Keratinocyte (primary cell): ENCODE measurements at regions not wholly inside any gene's neighbourhood (a gene's known extent, or its start where the extent isn't known, plus 50 kb on each side); places are given as distances from the start of the nearest gene placed in this dataset.

Experiments
- DNase-seq: peaks from one replicate; pipeline ENCODE4 v3.0.0-alpha.2; 2011; ENCODE audit warnings: low read depth, missing footprints, low spot score
- FAIRE-seq: peaks from 2 replicates; lab custom pipeline; 2011; peaks lifted over from hg19 to GRCh38; lab: Jason Lieb, UNC
- H2AFZ ChIP-seq: 2 replicates; pipeline ENCODE4 v1.6.0; 2012; ENCODE audit warnings: low read length, control low read depth, inconsistent platforms; ENCODE audit not compliant: control insufficient read depth
- H3K27ac ChIP-seq: 2 replicates; pipeline ENCODE4 v1.5.1; 2011; ENCODE audit warnings: low read length; ENCODE audit not compliant: control insufficient read depth, insufficient read depth
- H3K27me3 ChIP-seq: 3 replicates; pipeline ENCODE4 v1.6.0; 2011; ENCODE audit warnings: low read length; ENCODE audit not compliant: control insufficient read depth, insufficient read depth; ENCODE audit errors: extremely low read depth
- H3K36me3 ChIP-seq, 2 experiments: 2 replicates in 1 of 2; 3 replicates in 1 of 2; pipeline ENCODE4 v1.5.1; 2011; ENCODE audit warnings: low read length in 2 of 2, mild to moderate bottlenecking in 1 of 2; ENCODE audit not compliant: control insufficient read depth in 2 of 2, insufficient read depth in 2 of 2; ENCODE audit errors: extremely low read depth in 1 of 2
- H3K4me1 ChIP-seq: 3 replicates; pipeline ENCODE4 v1.5.1; 2011; ENCODE audit warnings: low read length; ENCODE audit not compliant: control insufficient read depth, insufficient read depth; ENCODE audit errors: extremely low read depth
- H3K4me2 ChIP-seq: 3 replicates; pipeline ENCODE4 v1.6.0; 2011; ENCODE audit warnings: low read depth, low read length; ENCODE audit not compliant: control insufficient read depth, insufficient read depth; ENCODE audit errors: extremely low read depth
- H3K4me3 ChIP-seq, 3 experiments: fragments of 200-600 bp in 1 of 3; sonication (generic) in 1 of 3; 2 replicates in 2 of 3; 3 replicates in 1 of 3; pipeline ENCODE4 v1.5.1; 2011 to 2016; ENCODE audit warnings: low read length in 3 of 3, mild to moderate bottlenecking in 3 of 3, control low read depth in 2 of 3, inconsistent platforms in 1 of 3, low read depth in 1 of 3, mixed read lengths in 1 of 3, mixed run types in 1 of 3, moderate library complexity in 1 of 3; ENCODE audit not compliant: control insufficient read depth in 2 of 3, insufficient read depth in 2 of 3; ENCODE audit errors: extremely low read depth in 1 of 3
- H3K79me2 ChIP-seq: 2 replicates; pipeline ENCODE4 v1.6.0; 2012; ENCODE audit warnings: low read length; ENCODE audit not compliant: control insufficient read depth, insufficient read depth
- H3K9ac ChIP-seq: 3 replicates; pipeline ENCODE4 v1.6.0; 2011; ENCODE audit warnings: low read length; ENCODE audit not compliant: control insufficient read depth, insufficient read depth; ENCODE audit errors: extremely low read depth
- H3K9me1 ChIP-seq: 3 replicates; pipeline ENCODE4 v1.6.0; 2011; ENCODE audit warnings: low read length; ENCODE audit not compliant: control insufficient read depth, insufficient read depth; ENCODE audit errors: extremely low read depth
- H3K9me3 ChIP-seq: 2 replicates; pipeline ENCODE4 v1.5.1; 2012; ENCODE audit warnings: low read depth, low read length; ENCODE audit not compliant: control insufficient read depth
- H4K20me1 ChIP-seq: 3 replicates; pipeline ENCODE4 v1.6.0; 2011; ENCODE audit warnings: low read length; ENCODE audit not compliant: control insufficient read depth, insufficient read depth; ENCODE audit errors: extremely low read depth
- CTCF ChIP-seq, 3 experiments: IDR thresholded peaks in 1 of 3; conservative IDR thresholded peaks in 1 of 3; optimal IDR thresholded peaks in 1 of 3; 2 replicates in 2 of 3; 3 replicates in 1 of 3; pipeline versions ENCODE3 to v1.5.1; 2011; ENCODE audit warnings: low read length in 3 of 3, mild to moderate bottlenecking in 3 of 3, moderate library complexity in 2 of 3, control low read depth in 1 of 3, inconsistent platforms in 1 of 3; ENCODE audit not compliant: insufficient read depth in 2 of 3; ENCODE audit errors: extremely low read depth in 1 of 3
- EZH2 ChIP-seq: IDR thresholded peaks from one replicate; pipeline ENCODE4 v1.6.1; 2012; ENCODE audit warnings: inconsistent platforms, mild to moderate bottlenecking, low read length, moderate library complexity
- dilution Hi-C: fragments of 300-500 bp; cut with MboI; formaldehyde crosslinking; loops from one replicate; pipeline ENCODE4 v1.7.0; 2020; ENCODE audit warnings: low sequenced_read_pairs; ENCODE audit not compliant: extremely low pct_ligation_motif_present

DNA sequence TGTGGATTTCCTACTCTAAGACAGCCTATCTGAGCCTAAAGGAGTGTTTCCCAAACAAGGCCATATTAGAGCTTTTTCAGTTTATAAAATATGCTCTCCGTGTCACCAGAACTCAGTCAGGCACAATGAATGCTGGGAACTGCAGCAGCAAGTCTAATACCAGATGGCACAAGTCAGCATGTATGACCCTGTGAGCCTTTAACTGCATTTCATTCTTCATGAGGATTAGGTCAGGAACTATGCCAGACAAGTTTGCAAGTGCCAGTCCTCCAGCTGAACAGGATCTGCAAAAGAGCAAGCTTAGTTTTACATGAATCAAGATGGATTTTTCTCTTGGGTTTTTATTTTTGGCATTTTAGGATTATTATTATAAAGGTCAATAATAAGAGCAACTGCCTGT lies 66.7 kb upstream of the SAMD5 start:
- Histone ChIP-seq H3K27ac (no peak overlapping the region), H2AFZ (no peak overlapping the region), H3K9me3 (no peaks in the 10 kb centered on the region), H3K79me2 (no peaks in the 10 kb centered on the region), H3K27me3 (no peaks in the 10 kb centered on the region), H3K4me2 (no peak overlapping the region), H3K4me1 (no peaks in the 10 kb centered on the region), H4K20me1 (no peaks in the 10 kb centered on the region), H3K9ac (no peak overlapping the region), H3K36me3 (no peaks in the 10 kb centered on the region), H3K4me3 (no peak overlapping the region), H3K9me1 (no peaks in the 10 kb centered on the region)
- no peak for TF ChIP-seq EZH2
- TF ChIP-seq CTCF (optimal IDR thresholded peaks at IDR 0.05 in 1 of 3, IDR thresholded peaks at IDR 0.05 in 1 of 3, conservative IDR thresholded peaks at IDR 0.05 in 1 of 3; ENCODE audit: extremely low read depth in 1 of 3, insufficient read depth in 2 of 3, low read length in 3 of 3): no peak
- FAIRE-seq (no peak), DNase-seq (no peak)
- dilution Hi-C loops: no loop called here

DNA sequence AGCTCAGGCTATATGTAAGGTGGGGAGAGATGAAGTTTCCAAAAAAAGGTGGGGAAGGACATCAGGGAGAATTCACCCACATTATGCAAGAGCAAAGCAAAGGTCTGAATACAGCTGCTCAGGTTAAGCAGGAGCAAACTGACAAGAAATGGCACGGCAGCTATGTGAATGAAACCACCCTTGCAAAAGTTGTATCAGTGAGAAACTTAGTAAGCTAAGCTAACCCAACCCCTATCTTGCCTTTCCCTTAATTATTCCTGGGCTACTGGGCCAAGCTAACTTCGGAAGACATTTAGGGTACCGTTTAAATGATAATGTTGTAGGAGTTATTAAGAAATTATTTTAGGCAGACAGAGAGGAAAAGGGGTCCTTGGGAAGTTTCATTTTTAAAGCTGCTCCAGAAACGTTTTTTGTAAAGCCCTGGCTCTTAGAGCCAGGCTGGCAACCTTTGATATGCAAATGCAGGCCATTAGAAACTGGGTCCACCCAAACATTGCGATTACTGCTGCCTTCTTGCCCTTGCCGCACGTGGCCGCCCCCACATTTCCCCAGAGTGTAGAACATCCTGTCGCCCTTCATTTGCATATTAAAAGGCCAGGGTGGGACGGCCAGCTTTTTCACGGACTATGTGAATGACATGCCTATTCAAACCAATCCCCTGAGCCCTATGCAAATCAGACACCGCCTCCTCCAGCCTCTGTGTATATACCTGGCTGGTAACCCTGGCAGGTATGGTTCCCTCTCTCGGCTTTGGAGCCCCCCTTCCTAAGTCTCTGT lies 60.5 kb upstream of the SAMD5 start:
- H3K9me3 ChIP-seq: no peaks in the 10 kb centered on the region
- no peaks in the 10 kb centered on the region for H3K27me3 ChIP-seq
- TF ChIP-seq EZH2: no peak
- TF ChIP-seq CTCF (optimal IDR thresholded peaks at IDR 0.05 in 1 of 3, IDR thresholded peaks at IDR 0.05 in 1 of 3, conservative IDR thresholded peaks at IDR 0.05 in 1 of 3; ENCODE audit: extremely low read depth in 1 of 3, insufficient read depth in 2 of 3, low read length in 3 of 3): no peak
- no peak overlapping the region for H3K27ac ChIP-seq
- dilution Hi-C loops: no loop called here
- H3K9ac ChIP-seq: no peak overlapping the region
- H3K4me2 ChIP-seq: peak overlapping the region; percentile 23
- H3K36me3 ChIP-seq: no peaks in the 10 kb centered on the region
- DNase-seq: no peak
- H3K9me1 ChIP-seq: no peaks in the 10 kb centered on the region
- H3K4me1 ChIP-seq: no peaks in the 10 kb centered on the region
- H3K79me2 ChIP-seq: no peaks in the 10 kb centered on the region
- no peaks in the 10 kb centered on the region for H4K20me1 ChIP-seq
- FAIRE-seq: no peak
- peak overlapping the region; percentile 12 for H2AFZ ChIP-seq
- H3K4me3 ChIP-seq: no peak overlapping the region
